ENCODE measurements at regions not wholly inside any gene's neighbourhood (a gene's known extent, or its start where the extent isn't known, plus 50 kb on each side); places are given as distances from the start of the nearest gene placed in this dataset.
"Not testable (repeated sequence)": the region's sequence is repeated elsewhere in the genome, so short reads cannot be mapped to it uniquely, and the experiment has no call there.

DNA sequence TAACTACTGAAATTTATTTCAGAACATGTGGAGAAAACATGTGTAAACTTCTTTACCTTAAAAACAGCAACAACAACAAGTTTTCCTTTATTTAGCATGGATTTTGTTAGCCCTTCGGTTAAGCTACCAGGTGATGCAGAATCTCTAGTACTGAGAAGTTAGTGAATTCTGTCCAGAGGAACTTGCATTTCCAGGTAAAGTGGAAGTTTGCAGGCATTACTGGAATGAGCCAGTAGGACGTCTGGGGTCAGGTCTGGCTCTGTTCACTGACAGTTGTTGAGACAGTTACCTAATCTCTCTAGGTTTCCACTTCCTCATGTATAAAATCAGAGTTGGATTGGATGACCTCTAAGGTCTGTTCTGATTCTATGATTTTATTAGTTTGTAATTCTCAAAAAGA lies 244.3 kb downstream of the OLFM4 start:
- no peak for DNase-seq (ENCODE audit: low read depth in 3 of 3)

DNA sequence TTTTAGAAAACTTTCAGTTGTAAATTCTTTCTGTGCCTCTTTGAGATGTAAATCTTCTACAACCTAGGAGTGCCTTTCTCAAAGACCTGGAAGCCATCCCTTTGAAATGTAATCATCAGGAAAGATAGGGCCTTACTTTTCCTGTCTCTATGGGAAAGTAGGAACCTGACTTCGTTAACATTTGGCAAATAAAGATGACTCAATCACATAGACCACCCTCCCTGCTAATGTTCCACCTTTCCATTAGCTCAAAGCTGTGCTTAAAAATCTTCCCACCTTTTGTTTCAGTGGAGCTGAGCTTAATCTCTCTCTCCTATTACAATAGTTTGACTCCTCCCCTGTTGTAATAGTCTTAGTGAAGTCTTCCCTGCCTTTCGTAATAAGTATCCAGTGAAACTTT lies 247.7 kb downstream of the OLFM4 start:
- no peak for DNase-seq (ENCODE audit: low read depth in 3 of 3)

DNA sequence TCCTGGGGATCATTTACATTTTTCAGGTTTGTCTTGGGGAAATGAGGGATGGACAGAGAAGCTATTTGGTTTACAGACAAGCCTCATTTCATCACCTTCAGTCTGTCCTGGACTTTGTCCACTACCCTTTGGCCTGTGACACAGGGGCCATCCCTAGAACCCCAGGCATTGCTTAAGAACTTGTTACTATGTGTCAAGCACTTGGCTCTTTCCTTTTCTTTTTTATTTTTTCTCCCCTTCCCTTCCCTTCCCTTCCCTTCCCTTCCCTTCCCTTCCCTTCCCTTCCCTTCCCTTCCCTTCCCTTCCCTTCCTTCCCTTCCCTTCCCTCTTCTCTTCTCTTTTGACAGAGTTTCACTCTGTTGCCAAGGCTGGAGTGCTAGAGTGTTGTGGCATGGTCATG lies 253.1 kb downstream of the OLFM4 start:
- DNase-seq (ENCODE audit: low read depth in 3 of 3): no peak

DNA sequence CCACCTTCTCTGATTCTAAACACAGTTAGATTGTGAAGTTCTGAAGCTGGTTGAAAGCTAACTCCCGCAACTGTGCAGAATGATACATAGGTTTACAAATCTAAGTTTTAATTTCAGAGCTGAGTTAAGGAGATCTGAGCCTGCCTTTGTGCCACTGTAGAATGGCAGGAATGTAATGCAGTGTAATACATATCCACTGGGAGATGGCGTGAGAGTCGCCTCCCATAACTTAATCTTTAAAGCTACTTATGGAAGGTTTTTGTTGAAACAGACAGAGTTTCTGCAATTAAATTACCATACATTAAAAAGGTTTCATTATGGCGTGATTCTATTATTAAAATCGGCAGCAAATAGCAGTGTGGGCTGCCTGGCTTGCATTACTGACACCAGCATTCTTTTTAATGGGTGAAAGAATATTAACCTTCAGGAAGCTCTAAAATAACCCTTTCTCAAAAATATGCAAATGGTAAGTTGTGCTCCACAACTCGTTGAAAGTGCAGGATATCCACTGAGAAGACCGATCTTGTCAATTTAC lies 257.4 kb downstream of the OLFM4 start:
- no peak for DNase-seq (ENCODE audit: low read depth in 3 of 3)

DNA sequence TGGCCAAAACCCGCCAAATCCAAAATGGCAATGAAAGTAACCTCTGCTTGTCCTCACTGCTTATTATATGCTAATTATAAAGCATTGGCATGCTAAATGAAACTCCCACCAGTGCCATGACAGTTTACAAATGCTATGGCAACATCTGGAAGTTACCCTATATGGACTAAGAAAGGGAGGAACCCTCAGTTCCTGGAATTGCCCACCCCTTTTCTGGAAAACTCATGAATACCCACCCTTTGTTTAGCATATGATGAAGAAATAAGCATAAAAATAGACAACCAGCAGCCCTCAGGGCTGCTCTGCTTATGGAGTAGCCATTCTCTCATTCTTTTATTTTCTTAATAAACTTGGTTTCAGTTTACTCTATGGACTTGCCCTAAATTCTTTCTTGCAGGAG lies 269.8 kb downstream of the OLFM4 start:
- no peak for DNase-seq (ENCODE audit: low read depth in 3 of 3)

DNA sequence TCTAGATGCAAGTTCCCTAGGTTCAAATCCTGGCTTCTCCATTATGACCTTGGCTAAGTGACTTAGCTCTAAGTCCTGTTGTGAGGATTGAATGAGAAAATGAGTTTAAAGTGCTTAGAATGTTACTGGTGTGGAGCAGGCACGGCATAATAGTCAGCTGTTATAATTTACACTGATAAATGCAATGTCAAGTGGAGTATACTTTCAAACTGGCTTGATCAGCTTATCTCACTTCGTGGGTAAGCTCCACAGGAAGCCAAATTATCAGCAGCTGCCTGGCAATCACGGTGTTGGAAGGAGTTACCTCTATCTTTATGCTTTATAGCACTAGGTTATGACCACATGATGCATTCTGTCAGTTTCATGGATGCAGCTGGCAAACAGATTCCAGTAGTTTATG lies 272.8 kb downstream of the OLFM4 start:
- no peak for DNase-seq (ENCODE audit: low read depth in 3 of 3)

DNA sequence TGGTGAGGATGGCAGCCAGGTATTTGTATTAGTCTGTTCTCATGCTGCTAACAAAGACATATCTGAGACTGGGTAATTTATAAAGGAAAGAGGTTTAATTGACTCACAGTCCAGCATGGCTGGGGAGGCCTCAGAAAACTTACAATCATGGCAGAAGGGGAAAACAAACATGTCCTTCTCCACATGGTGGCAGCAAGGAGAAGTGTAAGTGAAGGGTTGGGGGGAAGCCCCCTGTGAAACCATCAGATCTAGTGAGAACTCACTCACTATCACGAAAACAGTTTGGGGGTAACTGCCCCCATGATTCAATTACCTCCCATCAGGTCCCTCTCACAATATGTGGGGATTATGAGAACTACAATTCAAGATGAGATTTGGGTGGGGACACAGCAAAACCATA lies 276.8 kb downstream of the OLFM4 start:
- DNase-seq (ENCODE audit: low read depth in 3 of 3): not testable (repeated sequence)

DNA sequence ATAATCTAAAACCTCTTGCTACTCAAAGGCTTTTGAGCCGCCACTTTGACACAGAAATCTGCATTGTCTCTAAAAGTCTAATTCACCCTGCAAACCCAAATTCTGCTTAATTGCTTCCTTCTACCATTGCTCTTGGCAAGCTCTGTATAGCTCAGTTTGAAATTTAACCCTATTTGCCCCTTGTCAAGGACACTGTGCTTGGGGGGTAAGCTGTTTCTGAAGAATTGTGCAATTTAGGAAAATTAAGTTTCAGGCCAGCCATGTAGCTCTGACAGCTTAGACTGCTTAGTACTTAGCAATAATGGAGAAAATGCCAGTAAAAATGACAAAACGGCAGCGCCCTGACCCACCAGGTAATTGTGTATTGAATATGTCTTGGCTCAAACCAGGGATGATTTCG lies 282.2 kb downstream of the OLFM4 start:
- DNase-seq (ENCODE audit: low read depth in 3 of 3): no peak

DNA sequence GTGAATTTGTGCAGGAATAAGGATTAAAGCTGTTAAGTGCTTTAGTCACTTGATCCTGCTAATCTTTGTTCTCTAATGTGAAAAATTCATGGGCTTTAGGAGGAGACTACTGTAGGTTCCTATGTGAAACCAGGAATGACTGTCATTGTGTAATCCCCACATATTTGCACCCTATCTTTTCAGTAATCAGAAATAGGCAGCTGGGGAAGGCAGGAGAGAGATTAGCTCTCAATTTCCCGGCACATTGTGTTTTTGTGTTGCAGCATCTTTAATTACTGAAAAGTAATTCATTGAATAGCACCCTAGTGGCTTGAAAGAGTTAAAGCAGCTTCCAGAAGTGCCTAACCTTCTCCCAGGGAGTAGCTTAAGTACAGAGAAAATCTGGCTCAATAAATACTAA lies 282.9 kb downstream of the OLFM4 start:
- DNase-seq (ENCODE audit: low read depth in 3 of 3): no peak

DNA sequence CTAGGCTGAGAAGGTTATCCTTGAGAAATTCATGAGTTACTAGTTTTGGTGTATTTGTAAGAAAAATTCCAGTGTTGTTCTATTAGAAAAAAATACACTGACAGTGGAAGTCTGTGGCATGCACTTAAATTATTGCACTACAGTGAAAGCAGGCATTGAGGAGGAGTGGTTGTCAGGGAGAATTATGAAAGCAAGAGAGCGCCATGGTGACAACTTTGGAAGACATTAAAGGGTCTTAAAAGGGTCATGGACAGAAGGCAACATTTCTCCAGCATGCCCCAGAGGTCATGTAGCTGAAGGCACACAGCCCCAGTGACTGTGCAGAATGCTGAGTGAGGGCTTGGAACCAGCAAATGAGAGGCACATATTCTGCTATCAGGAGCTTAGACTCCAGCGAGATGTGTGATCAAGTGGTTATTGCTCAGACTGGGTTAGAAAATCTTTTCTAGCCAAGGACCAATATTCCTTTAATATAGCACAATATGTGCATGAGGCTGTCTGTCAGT lies 292.7 kb downstream of the OLFM4 start:
- no peak for DNase-seq (ENCODE audit: low read depth in 3 of 3)

DNA sequence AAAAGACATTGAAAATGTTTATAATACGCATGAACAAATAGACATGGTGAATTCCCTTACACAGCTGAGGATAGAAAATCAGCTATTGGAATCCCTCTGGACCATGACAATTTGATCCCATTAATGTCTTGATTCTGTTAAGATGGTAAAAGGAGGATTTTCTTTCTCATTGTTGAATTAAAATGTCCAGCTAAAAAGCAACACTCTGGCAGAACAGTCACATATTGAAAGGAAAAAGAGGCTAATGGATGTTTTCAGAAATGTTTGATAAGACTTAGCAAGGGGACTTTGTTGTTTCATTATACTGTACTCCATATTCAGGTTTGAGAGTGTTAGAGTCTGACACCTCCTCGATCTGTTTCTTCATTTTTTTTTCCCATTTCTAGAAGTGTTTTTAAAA lies 296.0 kb downstream of the OLFM4 start:
- DNase-seq (ENCODE audit: low read depth in 3 of 3): no peak

DNA sequence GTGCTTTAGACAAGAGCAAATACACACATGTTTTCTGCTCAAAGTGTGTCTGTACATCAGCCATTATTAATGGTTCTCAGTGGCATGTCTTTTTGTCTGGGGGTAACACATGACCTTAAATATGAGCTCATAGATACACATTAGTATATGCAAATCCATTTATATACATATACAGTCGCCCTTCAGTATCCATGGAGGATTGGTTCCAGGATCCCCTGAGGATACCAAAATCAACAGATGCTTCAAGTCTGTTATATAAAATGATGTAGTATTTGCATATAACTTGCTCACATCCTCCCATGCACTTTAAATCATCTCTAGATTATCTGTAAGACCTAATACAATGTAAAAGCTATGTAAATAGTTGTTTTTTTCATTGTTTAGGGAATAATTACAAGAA lies 298.1 kb downstream of the OLFM4 start:
- DNase-seq (ENCODE audit: low read depth in 3 of 3): no peak

DNA sequence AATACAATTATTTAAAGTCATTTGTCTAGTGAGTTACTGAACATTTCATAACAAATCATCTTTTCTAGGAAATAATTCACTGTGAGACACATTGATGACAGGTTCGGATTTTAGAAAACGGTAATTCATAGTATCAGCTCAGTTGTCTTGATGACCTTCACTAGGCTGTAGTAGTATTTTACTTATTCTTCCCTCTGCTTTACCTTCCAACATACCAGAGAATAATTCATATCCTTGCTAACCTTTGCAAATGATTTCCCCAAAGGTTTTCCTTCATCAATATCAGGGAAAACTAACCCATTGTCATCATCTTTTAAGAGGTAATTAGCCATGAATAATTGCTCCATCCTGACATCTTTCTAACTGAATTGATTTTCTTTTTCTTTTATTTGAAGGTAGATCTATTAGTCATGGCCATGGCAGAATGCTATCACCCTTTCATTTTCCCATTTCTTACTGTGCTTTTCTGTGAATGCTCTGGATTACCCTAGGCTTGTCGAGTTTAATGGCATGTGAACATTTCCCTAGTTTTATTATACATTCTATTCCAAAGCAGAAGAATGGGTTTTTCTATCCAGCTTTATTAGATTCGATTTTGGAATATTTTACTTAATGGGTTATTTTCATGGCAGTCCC lies 299.2 kb downstream of the OLFM4 start:
- DNase-seq (ENCODE audit: low read depth in 3 of 3): no peak

DNA sequence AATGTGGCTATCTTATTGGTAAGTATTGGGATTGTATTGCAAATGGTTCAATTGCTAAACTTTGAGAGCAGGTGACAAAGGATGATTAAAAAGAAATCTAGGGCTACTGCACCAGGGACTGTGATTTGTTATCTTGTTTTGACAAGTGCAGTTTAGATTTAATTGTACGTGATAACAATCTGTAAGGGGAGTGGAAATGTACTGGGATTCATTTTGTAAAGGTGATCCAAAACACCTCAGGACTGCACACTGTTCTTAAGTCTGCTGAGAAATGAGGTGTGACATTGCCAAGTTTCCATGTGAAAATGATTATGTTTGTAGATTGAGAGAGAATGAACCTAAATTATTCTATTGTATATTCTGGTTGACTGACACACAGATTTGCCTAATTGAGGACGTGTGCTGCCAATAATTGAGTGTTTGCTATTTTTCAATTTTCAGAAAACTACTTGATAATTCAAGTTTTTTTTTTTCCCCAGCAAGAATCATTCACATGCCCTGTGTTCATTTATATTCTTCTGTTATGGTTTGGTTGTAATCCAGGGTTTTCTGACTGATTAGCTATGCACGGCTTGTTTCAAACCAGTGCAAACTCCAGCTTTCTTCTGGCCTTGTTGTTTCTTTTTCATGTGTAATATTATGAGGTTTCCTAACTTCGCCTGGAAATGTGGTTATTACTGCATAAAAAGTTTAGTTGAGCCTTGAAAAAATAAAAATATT lies 308.0 kb downstream of the OLFM4 start:
- no peak for DNase-seq (ENCODE audit: low read depth in 3 of 3)

DNA sequence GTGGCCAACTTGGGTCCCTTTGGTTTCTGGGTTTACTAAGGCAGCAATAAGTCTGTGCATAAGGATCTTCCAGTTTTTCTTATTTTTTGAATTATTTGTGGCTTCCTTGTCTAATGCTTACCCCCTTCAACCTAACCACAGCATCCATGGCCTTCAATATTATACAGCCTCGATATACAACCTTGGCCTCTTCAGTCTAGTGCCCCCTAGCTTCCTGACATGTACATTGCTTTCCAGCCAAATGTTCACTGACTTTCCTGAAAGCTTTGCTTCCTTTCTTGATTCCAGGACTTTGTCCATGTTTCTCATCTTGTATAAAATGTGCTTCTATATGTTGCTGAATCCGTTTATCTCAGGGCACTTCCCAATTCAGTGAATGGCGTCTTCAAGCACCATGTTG lies 310.1 kb downstream of the OLFM4 start:
- no peak for DNase-seq (ENCODE audit: low read depth in 3 of 3)

DNA sequence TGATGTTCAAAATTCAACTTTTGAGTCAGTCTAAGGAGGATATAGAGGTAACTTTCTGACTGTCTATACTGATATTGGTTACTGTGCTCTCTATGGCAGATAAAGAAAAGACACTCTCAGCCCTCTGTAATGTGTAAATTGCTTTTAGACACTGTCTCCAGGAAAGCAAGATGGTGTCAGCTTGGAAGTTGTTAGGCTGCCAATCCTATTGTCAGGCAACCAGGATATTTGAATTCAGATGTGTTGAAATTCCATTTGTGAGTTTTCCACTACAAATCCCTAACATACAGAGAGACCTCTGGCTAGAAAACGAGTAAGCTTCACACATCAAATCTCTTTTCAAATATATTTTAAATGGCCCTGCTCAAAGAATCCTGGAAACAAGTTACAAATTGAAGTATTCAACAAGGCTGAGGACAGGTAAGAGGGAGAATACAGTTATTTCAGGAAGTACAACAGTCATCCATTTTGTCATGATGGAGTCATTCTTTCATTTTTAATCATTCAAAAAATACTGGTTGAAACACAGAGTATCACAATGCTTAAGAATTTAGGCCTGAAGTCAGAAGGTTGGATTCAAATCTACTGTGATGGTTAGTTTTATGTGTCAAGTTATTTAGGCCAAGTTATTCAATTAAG lies 312.0 kb downstream of the OLFM4 start:
- DNase-seq (ENCODE audit: low read depth in 3 of 3): no peak

DNA sequence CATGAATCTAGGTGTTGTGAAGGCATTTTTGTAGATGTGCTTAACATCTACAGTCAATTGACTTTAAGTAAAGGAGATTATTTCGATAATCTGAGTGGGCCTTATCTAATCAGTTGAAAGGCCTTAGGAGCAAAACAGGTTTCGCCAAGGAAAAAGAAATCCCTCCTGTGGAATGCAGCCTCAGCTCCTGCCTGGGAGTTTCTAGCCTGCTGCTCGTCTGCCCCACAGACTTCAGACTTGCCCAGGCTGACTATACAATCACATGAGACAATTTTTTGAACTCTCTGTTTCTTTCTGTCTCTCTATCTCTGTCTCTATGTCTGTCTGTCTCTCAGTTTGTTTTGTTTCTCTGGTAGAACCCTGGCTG lies 312.5 kb downstream of the OLFM4 start:
- no peak for DNase-seq (ENCODE audit: low read depth in 3 of 3)

DNA sequence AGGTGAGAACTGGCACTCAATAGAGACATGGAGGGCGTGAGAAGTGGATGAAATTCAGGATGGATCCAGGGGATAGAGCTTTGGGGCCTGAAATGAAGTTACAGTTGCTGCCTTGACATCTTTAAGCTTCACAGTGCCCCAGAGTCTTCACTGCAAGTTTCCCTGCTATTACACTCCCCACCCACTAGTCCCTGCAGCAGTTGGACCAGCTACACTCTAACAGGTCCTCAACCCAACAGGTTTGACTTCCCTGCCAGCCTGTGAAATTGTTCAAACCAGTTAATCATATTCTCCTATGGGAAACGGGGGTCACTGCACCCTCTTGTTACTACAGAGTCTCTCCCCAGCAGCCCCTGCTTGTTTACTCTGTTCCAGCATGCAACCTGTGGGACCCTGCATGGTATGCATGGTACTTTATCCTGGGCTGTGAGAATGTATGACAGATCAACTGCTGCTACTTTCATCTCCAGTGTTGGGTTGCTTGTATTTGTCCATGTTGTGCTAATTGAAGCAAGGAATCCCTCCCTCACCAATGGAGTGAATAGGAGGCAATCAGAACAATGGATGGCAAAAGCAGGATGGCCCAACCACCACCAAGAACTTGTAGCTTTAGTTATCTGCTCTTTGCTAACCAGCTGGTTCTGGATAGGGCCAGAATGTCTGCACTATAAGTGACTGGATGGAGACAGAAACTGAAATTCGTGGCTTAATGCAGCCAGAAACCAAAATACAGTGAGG lies 314.2 kb downstream of the OLFM4 start:
- DNase-seq (ENCODE audit: low read depth in 3 of 3): no peak

DNA sequence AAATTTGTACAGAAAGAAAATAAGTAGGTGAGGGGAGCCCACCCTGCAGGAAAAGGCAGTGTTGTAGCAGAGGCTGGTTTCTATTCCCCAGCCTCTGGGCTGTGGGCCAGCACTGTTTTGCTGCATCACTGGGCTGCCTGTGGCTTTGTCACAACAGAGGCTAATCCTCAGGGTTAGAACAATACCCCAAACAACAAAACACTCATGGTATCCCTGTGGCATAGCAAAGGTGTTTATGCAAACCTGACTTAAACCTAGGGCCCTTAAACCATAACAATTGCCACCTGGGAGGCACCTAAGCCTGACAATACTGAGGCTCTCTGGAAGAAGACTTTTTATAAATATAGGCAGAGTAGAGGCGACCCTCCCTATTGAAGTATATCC lies 314.7 kb downstream of the OLFM4 start:
- no peak for DNase-seq (ENCODE audit: low read depth in 3 of 3)

DNA sequence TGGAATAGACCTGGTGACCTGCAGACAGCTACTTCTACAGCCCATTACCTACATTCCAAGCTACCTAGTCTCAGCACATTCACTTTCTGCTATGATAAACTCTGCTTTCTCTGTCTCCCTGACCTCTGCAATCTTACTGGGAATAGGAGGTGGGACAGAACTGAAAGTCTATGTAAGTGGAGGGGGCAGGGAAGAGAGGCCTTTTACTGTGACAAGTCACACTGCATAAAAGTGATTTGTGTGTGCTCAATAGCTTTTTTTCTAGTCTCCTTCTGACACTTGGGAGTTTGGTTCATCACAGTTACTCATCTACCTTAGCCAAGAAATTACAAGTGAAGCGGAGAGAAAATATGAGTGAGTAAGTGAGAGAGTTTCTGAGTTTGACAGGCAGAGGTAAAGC lies 322.4 kb downstream of the OLFM4 start:
- DNase-seq (ENCODE audit: low read depth in 3 of 3): no peak

DNA sequence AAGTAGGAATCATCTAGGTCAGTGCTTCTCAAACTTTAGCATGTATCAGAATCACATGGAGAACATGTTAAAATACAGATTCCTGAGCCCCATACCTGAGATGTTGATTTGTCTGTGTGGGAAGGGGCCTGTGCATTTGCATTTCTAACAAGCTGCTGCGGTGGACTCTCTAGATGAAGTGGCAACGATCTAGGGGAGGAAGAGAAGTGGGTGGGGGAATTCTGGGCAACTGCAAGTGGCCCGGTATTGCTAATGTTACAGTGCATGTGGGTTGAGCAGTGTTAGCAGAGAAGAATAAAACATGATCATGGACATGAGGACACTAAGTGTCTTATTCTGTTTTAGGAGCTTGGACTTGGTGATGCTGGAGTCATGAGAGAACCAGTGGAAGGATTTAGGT lies 329.0 kb downstream of the OLFM4 start:
- DNase-seq (ENCODE audit: low read depth in 3 of 3): no peak

DNA sequence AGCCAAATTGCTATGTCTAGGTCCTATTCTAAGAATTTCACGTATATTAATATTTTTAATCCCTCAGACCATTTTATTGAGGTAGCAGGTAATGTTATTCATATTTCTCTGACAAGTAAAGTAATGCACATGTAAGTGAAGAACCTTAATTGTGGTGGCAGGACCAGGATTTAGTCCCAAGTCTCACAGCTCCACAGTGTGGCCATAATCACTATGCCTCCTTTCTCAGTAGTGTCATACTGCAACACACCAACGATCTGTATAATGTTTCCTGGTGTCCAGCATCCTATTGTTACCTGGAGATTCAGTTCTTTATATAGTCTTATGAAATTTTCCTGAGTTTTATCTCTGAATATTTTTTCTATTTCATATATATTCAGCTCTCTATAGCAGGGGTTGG lies 340.3 kb downstream of the OLFM4 start:
- no peak for DNase-seq (ENCODE audit: low read depth in 3 of 3)

Measured in stimulated activated CD4-positive, alpha-beta T cell treated with anti-CD3 and anti-CD28 coated beads, TNF-alpha, amount 100 ng/mL, for 24 hours (primary cell).